K562 (cell line): ENCODE measurements at regions not wholly inside any gene's neighbourhood (a gene's known extent, or its start where the extent isn't known, plus 50 kb on each side); places are given as distances from the start of the nearest gene placed in this dataset.

Experiments used
- ADNP ChIP-seq: fragments of 200-800 bp; sonication (Bioruptor generic); IDR thresholded peaks from 2 replicates; pipeline ENCODE4 v1.6.1; 2016; ENCODE audit warnings: missing genetic modification characterization, missing compliant biosample characterization
- CEBPB ChIP-seq: fragments of 450-650 bp; IDR thresholded peaks from 2 replicates; pipeline ENCODE4 v1.6.1; 2016; ENCODE audit warnings: missing genetic modification characterization, missing compliant biosample characterization
- DNMT1 ChIP-seq: fragments of 450-650 bp; IDR thresholded peaks from 2 replicates; pipeline ENCODE4 v1.6.1; 2016; ENCODE audit warnings: antibody characterized with exemption, mild to moderate bottlenecking
- EP400 ChIP-seq: fragments of 450-650 bp; IDR thresholded peaks from 2 replicates; pipeline ENCODE4 v1.6.1; 2017; ENCODE audit warnings: antibody characterized with exemption, mild to moderate bottlenecking, moderate library complexity
- EWSR1 ChIP-seq: fragments of 450-650 bp; IDR thresholded peaks from 2 replicates; pipeline ENCODE4 v1.6.1; 2018; ENCODE audit warnings: borderline replicate concordance, mild to moderate bottlenecking, low read depth, moderate library complexity; ENCODE audit not compliant: partially characterized antibody
- FOXA3 ChIP-seq, 2 experiments: fragments of 450-650 bp in 1 of 2; sonication (generic) in 1 of 2; formaldehyde crosslinking; IDR thresholded peaks in 1 of 2; conservative IDR thresholded peaks in 1 of 2; 2 replicates each; pipeline versions ENCODE4 v1.4.0 to v1.8.0; 2020 to 2022; ENCODE audit warnings: mild to moderate bottlenecking in 2 of 2, missing genetic modification reagents in 1 of 2
- FOXJ2 ChIP-seq: fragments of 200-800 bp; sonication (Bioruptor generic); IDR thresholded peaks from 2 replicates; pipeline ENCODE4 v1.6.1; 2016; ENCODE audit warnings: missing genetic modification characterization, missing compliant biosample characterization
- HDAC6 ChIP-seq: IDR thresholded peaks from 2 replicates; pipeline ENCODE4 v1.6.1; 2012; ENCODE audit warnings: low read depth, mild to moderate bottlenecking, control low read depth, inconsistent platforms, low read length, moderate library complexity
- HDGF ChIP-seq: fragments of 450-650 bp; IDR thresholded peaks from 2 replicates; pipeline ENCODE4 v1.6.1; 2016
- HSF4 ChIP-seq: fragments of 250-450 bp; sonication (Bioruptor Pico); IDR thresholded peaks from 2 replicates; pipeline ENCODE4 v2.1.2; 2022; ENCODE audit warnings: mild to moderate bottlenecking, moderate library complexity, borderline replicate concordance
- KLF16 ChIP-seq: IDR thresholded peaks from 2 replicates; pipeline ENCODE4 v1.6.1; 2016; ENCODE audit warnings: antibody characterized with exemption
- MCM7 ChIP-seq, 2 experiments: fragments of 450-650 bp; IDR thresholded peaks; 2 replicates each; pipeline ENCODE4 v1.6.1; 2016 to 2018
- MEF2A ChIP-seq: IDR thresholded peaks from 2 replicates; pipeline ENCODE4 v1.6.1; 2011; ENCODE audit warnings: low read depth, mild to moderate bottlenecking, low read length, moderate library complexity; ENCODE audit not compliant: control insufficient read depth
- NR2C2 ChIP-seq, 2 experiments: fragments of 200-800 bp in 1 of 2; sonication (Bioruptor generic) in 1 of 2; sonication (generic) in 1 of 2; formaldehyde crosslinking in 1 of 2; IDR thresholded peaks; 2 replicates each; pipeline versions ENCODE4 v1.6.1 to v1.8.0; 2016 to 2022; ENCODE audit warnings: mild to moderate bottlenecking in 1 of 2, missing compliant biosample characterization in 1 of 2, missing genetic modification characterization in 1 of 2, missing genetic modification reagents in 1 of 2
- PML ChIP-seq: IDR thresholded peaks from 2 replicates; pipeline ENCODE4 v1.6.1; 2012; ENCODE audit warnings: low read length, inconsistent platforms
- SP2 ChIP-seq: IDR thresholded peaks from 2 replicates; pipeline ENCODE4 v1.6.1; 2011; ENCODE audit warnings: mild to moderate bottlenecking, low read depth, low read length, moderate library complexity; ENCODE audit not compliant: poor library complexity, severe bottlenecking; ENCODE audit errors: extremely low read depth
- SUPT5H ChIP-seq: fragments of 450-650 bp; IDR thresholded peaks from 2 replicates; pipeline ENCODE4 v1.6.1; 2016
- TAF9B ChIP-seq: fragments of 450-650 bp; IDR thresholded peaks from 2 replicates; pipeline ENCODE4 v1.6.1; 2018; ENCODE audit warnings: mild to moderate bottlenecking; ENCODE audit not compliant: partially characterized antibody
- TEAD1 ChIP-seq, 2 experiments: fragments of 450-650 bp in 1 of 2; sonication (generic) in 1 of 2; formaldehyde crosslinking; IDR thresholded peaks; 2 replicates each; pipeline versions ENCODE4 v1.4.0 to v1.8.0; 2020 to 2022; ENCODE audit warnings: mild to moderate bottlenecking in 2 of 2, missing genetic modification reagents in 1 of 2
- THRAP3 ChIP-seq: fragments of 450-650 bp; IDR thresholded peaks from 2 replicates; pipeline ENCODE4 v1.6.1; 2016; ENCODE audit warnings: mild to moderate bottlenecking, inconsistent platforms, borderline replicate concordance
- ZNF316 ChIP-seq: fragments of 450-650 bp; IDR thresholded peaks from 2 replicates; pipeline ENCODE4 v1.6.1; 2016
- ZNF76 ChIP-seq: fragments of 250-450 bp; sonication (Bioruptor Pico); IDR thresholded peaks from 2 replicates; pipeline ENCODE4 v1.4.0; 2020; ENCODE audit warnings: mild to moderate bottlenecking, moderate library complexity, borderline replicate concordance
- TF ChIP-seq, protein P1 (sequence below): fragments of 450-650 bp; conservative IDR thresholded peaks from 2 replicates; pipeline ENCODE4 v1.6.1; 2016; ENCODE audit warnings: missing genetic modification characterization, low read depth, mild to moderate bottlenecking, control low read depth, missing compliant biosample characterization
- TF ChIP-seq, protein P2 (sequence below): fragments of 450-650 bp; formaldehyde crosslinking; IDR thresholded peaks from 2 replicates; pipeline ENCODE4 v1.4.0; 2022; ENCODE audit warnings: missing genetic modification characterization
- TF ChIP-seq, protein P3 (sequence below): sonication (generic); formaldehyde crosslinking; IDR thresholded peaks from 2 replicates; pipeline ENCODE4 v1.8.1; 2023; ENCODE audit warnings: mild to moderate bottlenecking, missing genetic modification reagents
- TF ChIP-seq, protein P4 (sequence below), 3 experiments: fragments of 200-800 bp in 1 of 3; sonication (Bioruptor generic) in 1 of 3; sonication (generic) in 1 of 3; formaldehyde crosslinking in 1 of 3; IDR thresholded peaks; 2 replicates each; pipeline versions ENCODE4 v1.6.1 to v1.8.0; 2016 to 2022; ENCODE audit warnings: mild to moderate bottlenecking in 2 of 3, missing compliant biosample characterization in 2 of 3, missing genetic modification characterization in 2 of 3, missing genetic modification reagents in 1 of 3

DNA sequence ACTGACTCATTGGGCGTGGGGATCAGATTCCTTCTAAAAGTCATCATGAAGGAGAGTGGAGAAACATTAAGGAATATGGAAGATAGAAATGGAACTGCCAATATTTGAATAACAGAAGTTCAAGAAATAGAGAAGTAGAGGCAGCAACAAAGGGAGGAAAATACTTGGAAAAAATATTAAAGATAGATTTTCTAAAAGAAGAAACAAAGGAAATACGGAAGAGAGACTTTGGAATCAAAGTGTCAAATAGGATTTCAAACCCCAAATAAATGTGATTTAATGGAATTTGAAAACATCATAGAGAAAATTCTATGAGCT is 605.1 kb upstream of the KLF4 start (continued):
- no peak for TF ChIP-seq TEAD1 (CRISPR knock-in tag; IDR thresholded peaks at IDR 0.05)
- TF ChIP-seq EWSR1: no peak
- TF ChIP-seq DNMT1: no peak
- TF ChIP-seq, protein P1, sequence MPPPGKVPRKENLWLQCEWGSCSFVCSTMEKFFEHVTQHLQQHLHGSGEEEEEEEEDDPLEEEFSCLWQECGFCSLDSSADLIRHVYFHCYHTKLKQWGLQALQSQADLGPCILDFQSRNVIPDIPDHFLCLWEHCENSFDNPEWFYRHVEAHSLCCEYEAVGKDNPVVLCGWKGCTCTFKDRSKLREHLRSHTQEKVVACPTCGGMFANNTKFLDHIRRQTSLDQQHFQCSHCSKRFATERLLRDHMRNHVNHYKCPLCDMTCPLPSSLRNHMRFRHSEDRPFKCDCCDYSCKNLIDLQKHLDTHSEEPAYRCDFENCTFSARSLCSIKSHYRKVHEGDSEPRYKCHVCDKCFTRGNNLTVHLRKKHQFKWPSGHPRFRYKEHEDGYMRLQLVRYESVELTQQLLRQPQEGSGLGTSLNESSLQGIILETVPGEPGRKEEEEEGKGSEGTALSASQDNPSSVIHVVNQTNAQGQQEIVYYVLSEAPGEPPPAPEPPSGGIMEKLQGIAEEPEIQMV (tag): no peak
- TF ChIP-seq EP400: peak; percentile 42; the same call in 1 of the 2 replicates
- no peak for TF ChIP-seq FOXA3 (CRISPR knock-in tag; conservative IDR thresholded peaks at IDR 0.05 in 1 of 2, IDR thresholded peaks at IDR 0.05 in 1 of 2)
- TF ChIP-seq SP2: no peak
- 0 out of 2 replicates have a peak, but pooled peaks have one; percentile 60 for TF ChIP-seq HDGF
- TF ChIP-seq FOXJ2 (tag): no peak
- TF ChIP-seq ZNF76: no peak
- TF ChIP-seq TAF9B: no peak
- no peak for TF ChIP-seq MEF2A
- TF ChIP-seq KLF16: no peak
- TF ChIP-seq, protein P2, sequence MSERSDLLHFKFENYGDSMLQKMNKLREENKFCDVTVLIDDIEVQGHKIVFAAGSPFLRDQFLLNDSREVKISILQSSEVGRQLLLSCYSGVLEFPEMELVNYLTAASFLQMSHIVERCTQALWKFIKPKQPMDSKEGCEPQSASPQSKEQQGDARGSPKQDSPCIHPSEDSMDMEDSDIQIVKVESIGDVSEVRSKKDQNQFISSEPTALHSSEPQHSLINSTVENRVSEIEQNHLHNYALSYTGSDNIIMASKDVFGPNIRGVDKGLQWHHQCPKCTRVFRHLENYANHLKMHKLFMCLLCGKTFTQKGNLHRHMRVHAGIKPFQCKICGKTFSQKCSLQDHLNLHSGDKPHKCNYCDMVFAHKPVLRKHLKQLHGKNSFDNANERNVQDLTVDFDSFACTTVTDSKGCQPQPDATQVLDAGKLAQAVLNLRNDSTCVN: no peak
- TF ChIP-seq HDAC6: no peak
- TF ChIP-seq MCM7 (IDR thresholded peaks at IDR 0.05): no peak
- no peak for TF ChIP-seq ZNF316
- TF ChIP-seq PML: no peak
- TF ChIP-seq, protein P3, sequence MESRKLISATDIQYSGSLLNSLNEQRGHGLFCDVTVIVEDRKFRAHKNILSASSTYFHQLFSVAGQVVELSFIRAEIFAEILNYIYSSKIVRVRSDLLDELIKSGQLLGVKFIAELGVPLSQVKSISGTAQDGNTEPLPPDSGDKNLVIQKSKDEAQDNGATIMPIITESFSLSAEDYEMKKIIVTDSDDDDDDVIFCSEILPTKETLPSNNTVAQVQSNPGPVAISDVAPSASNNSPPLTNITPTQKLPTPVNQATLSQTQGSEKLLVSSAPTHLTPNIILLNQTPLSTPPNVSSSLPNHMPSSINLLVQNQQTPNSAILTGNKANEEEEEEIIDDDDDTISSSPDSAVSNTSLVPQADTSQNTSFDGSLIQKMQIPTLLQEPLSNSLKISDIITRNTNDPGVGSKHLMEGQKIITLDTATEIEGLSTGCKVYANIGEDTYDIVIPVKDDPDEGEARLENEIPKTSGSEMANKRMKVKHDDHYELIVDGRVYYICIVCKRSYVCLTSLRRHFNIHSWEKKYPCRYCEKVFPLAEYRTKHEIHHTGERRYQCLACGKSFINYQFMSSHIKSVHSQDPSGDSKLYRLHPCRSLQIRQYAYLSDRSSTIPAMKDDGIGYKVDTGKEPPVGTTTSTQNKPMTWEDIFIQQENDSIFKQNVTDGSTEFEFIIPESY: no peak
- TF ChIP-seq ADNP (tag): no peak
- TF ChIP-seq, protein P4, sequence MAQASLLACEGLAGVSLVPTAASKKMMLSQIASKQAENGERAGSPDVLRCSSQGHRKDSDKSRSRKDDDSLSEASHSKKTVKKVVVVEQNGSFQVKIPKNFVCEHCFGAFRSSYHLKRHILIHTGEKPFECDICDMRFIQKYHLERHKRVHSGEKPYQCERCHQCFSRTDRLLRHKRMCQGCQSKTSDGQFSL (CRISPR knock-in tag; IDR thresholded peaks at IDR 0.05): no peak
- TF ChIP-seq, protein P4 (tag; IDR thresholded peaks at IDR 0.05): no peak
- no peak for TF ChIP-seq CEBPB (tag)
- TF ChIP-seq SUPT5H: no peak
- TF ChIP-seq NR2C2 (CRISPR knock-in tag; IDR thresholded peaks at IDR 0.05): no peak
- peak; percentile 20; the same call in 1 of the 2 replicates for TF ChIP-seq NR2C2 (tag; IDR thresholded peaks at IDR 0.05)
- TF ChIP-seq THRAP3: peak; percentile 77; the same call in 1 of the 2 replicates
- no peak for TF ChIP-seq HSF4 (CRISPR knock-in tag)
